WTC11 (cell line): ENCODE measurements at regions not wholly inside any gene's neighbourhood (a gene's known extent, or its start where the extent isn't known, plus 50 kb on each side); places are given as distances from the start of the nearest gene placed in this dataset.

ENCODE experiments used
- ATAC-seq: fragments of 200-7000 bp; cut with Tn5 transposase; 2 replicates; pipeline ENCODE4 v1.10.0; 2021; ENCODE audit warnings: mild to moderate bottlenecking, moderate library complexity
- CTCF ChIA-PET: fragments of 300-600 bp; sonication (Branson Sonifier 250); formaldehyde crosslinking; loops from one replicate; lab custom pipeline; 2021; ENCODE audit warnings: antibody characterized with exemption; lab: Charles Lee
- POLR2A ChIA-PET: fragments of 350-600 bp; sonication (Branson Sonifier 250); formaldehyde crosslinking; loops from one replicate; lab custom pipeline; 2021; ENCODE audit warnings: antibody characterized with exemption; lab: Charles Lee
- DNase-seq: peaks from one replicate; pipeline ENCODE4 v3.0.0; 2021; ENCODE audit warnings: low spot score
- H3K27ac Mint-ChIP-seq: 2 replicates; pipeline ENCODE4 v1.8.0; 2021; ENCODE audit warnings: mixed read lengths
- H3K27me3 Mint-ChIP-seq: 2 replicates; pipeline ENCODE4 v1.8.0; 2021; ENCODE audit warnings: low read depth, mild to moderate bottlenecking, moderate library complexity, mixed read lengths
- H3K36me3 Mint-ChIP-seq: 2 replicates; pipeline ENCODE4 v1.8.0; 2021; ENCODE audit warnings: mixed read lengths
- H3K4me1 Mint-ChIP-seq: 2 replicates; pipeline ENCODE4 v1.8.0; 2022; ENCODE audit warnings: mixed read lengths
- H3K4me3 Mint-ChIP-seq: 2 replicates; pipeline ENCODE4 v1.8.0; 2021; ENCODE audit warnings: mild to moderate bottlenecking, moderate library complexity, mixed read lengths
- H3K9me3 Mint-ChIP-seq: 2 replicates; pipeline ENCODE4 v1.8.0; 2021; ENCODE audit warnings: mixed read lengths
- AFF4 ChIP-seq: sonication (generic); formaldehyde crosslinking; IDR thresholded peaks from 2 replicates; pipeline ENCODE4 v1.8.1; 2023; ENCODE audit warnings: mild to moderate bottlenecking, missing genetic modification reagents, borderline replicate concordance
- AR ChIP-seq: fragments of 250-450 bp; sonication (Bioruptor Pico); IDR thresholded peaks from 2 replicates; pipeline ENCODE4 v1.9.0; 2021; ENCODE audit warnings: mild to moderate bottlenecking
- ATF6 ChIP-seq: sonication (generic); formaldehyde crosslinking; IDR thresholded peaks from 2 replicates; pipeline ENCODE4 v1.8.1; 2023; ENCODE audit warnings: mild to moderate bottlenecking, missing genetic modification reagents
- GTF2I ChIP-seq: fragments of 250-450 bp; sonication (Bioruptor Pico); conservative IDR thresholded peaks from 2 replicates; pipeline ENCODE4 v1.4.0; 2021; ENCODE audit warnings: mild to moderate bottlenecking
- HMGA2 ChIP-seq: fragments of 250-450 bp; sonication (Bioruptor Pico); IDR thresholded peaks from 2 replicates; pipeline ENCODE4 v1.4.0; 2021; ENCODE audit warnings: mild to moderate bottlenecking, moderate library complexity
- JUN ChIP-seq: sonication (generic); formaldehyde crosslinking; IDR thresholded peaks from 2 replicates; pipeline ENCODE4 v1.8.0; 2023; ENCODE audit warnings: mild to moderate bottlenecking, missing genetic modification reagents
- MXD4 ChIP-seq: fragments of 250-450 bp; sonication (Bioruptor Pico); IDR thresholded peaks from 2 replicates; pipeline ENCODE4 v1.8.0; 2021; ENCODE audit warnings: mild to moderate bottlenecking, moderate library complexity, borderline replicate concordance
- NFATC4 ChIP-seq: fragments of 250-450 bp; sonication (Bioruptor Pico); IDR thresholded peaks from 2 replicates; pipeline ENCODE4 v1.9.0; 2021; ENCODE audit warnings: mild to moderate bottlenecking
- NR1H2 ChIP-seq: sonication (generic); formaldehyde crosslinking; IDR thresholded peaks from 2 replicates; pipeline ENCODE4 v1.9.0; 2021; ENCODE audit warnings: mild to moderate bottlenecking, moderate library complexity, missing genetic modification reagents
- RORB ChIP-seq: fragments of 250-450 bp; sonication (Bioruptor Pico); IDR thresholded peaks from 2 replicates; pipeline ENCODE4 v1.9.0; 2021; ENCODE audit warnings: mild to moderate bottlenecking
- SMAD3 ChIP-seq: sonication (generic); formaldehyde crosslinking; IDR thresholded peaks from 2 replicates; pipeline ENCODE4 v1.8.0; 2022; ENCODE audit warnings: missing genetic modification reagents, mild to moderate bottlenecking, borderline replicate concordance
- SP1 ChIP-seq: sonication (generic); formaldehyde crosslinking; conservative IDR thresholded peaks from 2 replicates; pipeline ENCODE4 v1.8.1; 2022; ENCODE audit warnings: missing genetic modification reagents
- TEAD1 ChIP-seq: sonication (generic); formaldehyde crosslinking; IDR thresholded peaks from 2 replicates; pipeline ENCODE4 v1.8.0; 2022; ENCODE audit warnings: mild to moderate bottlenecking, missing genetic modification reagents
- TEAD4 ChIP-seq: sonication (generic); formaldehyde crosslinking; IDR thresholded peaks from 2 replicates; pipeline ENCODE4 v1.8.0; 2022; ENCODE audit warnings: mild to moderate bottlenecking, missing genetic modification reagents
- USF2 ChIP-seq: sonication (generic); formaldehyde crosslinking; IDR thresholded peaks from 2 replicates; pipeline ENCODE4 v1.8.1; 2023; ENCODE audit warnings: mild to moderate bottlenecking, missing genetic modification reagents, moderate library complexity
- ZBTB43 ChIP-seq: sonication (generic); formaldehyde crosslinking; IDR thresholded peaks from 2 replicates; pipeline ENCODE4 v1.8.1; 2023; ENCODE audit warnings: mild to moderate bottlenecking, missing genetic modification reagents
- ZNF138 ChIP-seq: sonication (generic); formaldehyde crosslinking; conservative IDR thresholded peaks from 2 replicates; pipeline ENCODE4 v1.8.1; 2022; ENCODE audit warnings: mild to moderate bottlenecking, moderate library complexity, missing genetic modification reagents
- ZNF219 ChIP-seq: sonication (generic); formaldehyde crosslinking; IDR thresholded peaks from 2 replicates; pipeline ENCODE4 v1.8.0; 2023; ENCODE audit warnings: missing genetic modification reagents, mild to moderate bottlenecking, borderline replicate concordance
- ZNF317 ChIP-seq: sonication (generic); formaldehyde crosslinking; IDR thresholded peaks from 2 replicates; pipeline ENCODE4 v1.8.1; 2023; ENCODE audit warnings: low read depth, mild to moderate bottlenecking, moderate library complexity, missing genetic modification reagents, borderline replicate concordance
- ZNF425 ChIP-seq: fragments of 250-450 bp; sonication (Bioruptor Pico); conservative IDR thresholded peaks from 2 replicates; pipeline ENCODE4 v1.9.0; 2021; ENCODE audit warnings: mild to moderate bottlenecking
- ZNF671 ChIP-seq: fragments of 250-450 bp; sonication (Bioruptor Pico); IDR thresholded peaks from 2 replicates; pipeline ENCODE4 v1.8.0; 2021; ENCODE audit warnings: mild to moderate bottlenecking

GRCh38 chr4:81984746-81985145, 389.0 kb downstream of the HNRNPD start:
- POLR2A ChIA-PET: no interaction called here
- Mint-ChIP-seq H3K36me3 (no peaks in the 10 kb centered on the region), H3K9me3 (no peaks in the 10 kb centered on the region), H3K4me3 (no peak overlapping the region), H3K27ac (no peak overlapping the region), H3K27me3 (no peaks in the 10 kb centered on the region), H3K4me1 (peaks cover 6% of the 10 kb centered on the region)
- CTCF ChIA-PET: interaction anchor here (0.6 to 1.0 kb wide), 3 partner anchors 284 to 466 kb away, joined by 3 to 4 read pairs (median 3); no protein-coding TSS in a partner anchor
- no peak for TF ChIP-seq NR1H2 (CRISPR knock-in tag)
- no peak for TF ChIP-seq SP1
- no peak for TF ChIP-seq RORB
- no peak for TF ChIP-seq AR (CRISPR knock-in tag)
- TF ChIP-seq ZNF317 (CRISPR knock-in tag): no peak
- TF ChIP-seq ZNF671 (CRISPR knock-in tag): no peak
- no peak for TF ChIP-seq ZNF138
- TF ChIP-seq USF2 (CRISPR knock-in tag): no peak
- DNase-seq: no peak
- ATAC-seq: no peak

- DNase-seq (no peak), ATAC-seq (no peak)
- H3K4me1 Mint-ChIP-seq: no peaks in the 10 kb centered on the region; the same call in 1 of the 2 replicates
- H3K36me3 Mint-ChIP-seq: no peaks in the 10 kb centered on the region
- ChIA-PET POLR2A (no interaction called here), CTCF (no interaction called here)
- H3K27me3 Mint-ChIP-seq: no peaks in the 10 kb centered on the region
- H3K27ac Mint-ChIP-seq: no peak overlapping the region
- no peaks in the 10 kb centered on the region for H3K9me3 Mint-ChIP-seq
- no peak for TF ChIP-seq HMGA2 (CRISPR knock-in tag)
- no peak for TF ChIP-seq ZBTB43
- TF ChIP-seq AFF4 (CRISPR knock-in tag): no peak
- TF ChIP-seq ZNF219: no peak
- no peak for TF ChIP-seq ATF6 (CRISPR knock-in tag)
- TF ChIP-seq NR1H2 (CRISPR knock-in tag): no peak
- no peak for TF ChIP-seq MXD4 (CRISPR knock-in tag)
- no peak for TF ChIP-seq NFATC4 (CRISPR knock-in tag)
- no peak for TF ChIP-seq JUN (CRISPR knock-in tag)
- TF ChIP-seq TEAD1 (CRISPR knock-in tag): no peak
- TF ChIP-seq TEAD4 (CRISPR knock-in tag): no peak
- TF ChIP-seq GTF2I (CRISPR knock-in tag): no peak
- TF ChIP-seq ZNF425 (CRISPR knock-in tag): no peak
- no peak for TF ChIP-seq SP1
- no peak for TF ChIP-seq SMAD3 (CRISPR knock-in tag)
- H3K4me3 Mint-ChIP-seq: no peak overlapping the region
Measured at GRCh38 chr4:81982846-81983540, 390.8 kb downstream of the HNRNPD start.
